Mammary epithelial cell (primary cell): ENCODE measurements at regions not wholly inside any gene's neighbourhood (a gene's known extent, or its start where the extent isn't known, plus 50 kb on each side); places are given as distances from the start of the nearest gene placed in this dataset.

Source experiments
- CTCF ChIP-seq, 2 donors: IDR thresholded peaks in 1 of 2; conservative IDR thresholded peaks in 1 of 2; 2 replicates each; pipeline ENCODE4 v1.5.1; 2011 to 2012; ENCODE audit warnings: inconsistent platforms in 2 of 2, low read length in 2 of 2, mild to moderate bottlenecking in 2 of 2, control low read depth in 1 of 2, low read depth in 1 of 2; ENCODE audit not compliant: insufficient read depth in 1 of 2; ENCODE audit errors: extremely low read depth in 1 of 2
- EZH2 ChIP-seq: IDR thresholded peaks from 2 replicates; pipeline ENCODE4 v1.6.1; 2012; ENCODE audit warnings: low read length, inconsistent platforms, borderline replicate concordance

- no peak for TF ChIP-seq CTCF (conservative IDR thresholded peaks at IDR 0.05 in 1 of 2, IDR thresholded peaks at IDR 0.05 in 1 of 2; ENCODE audit: extremely low read depth in 1 of 2, insufficient read depth in 1 of 2, low read depth in 1 of 2, low read length in 2 of 2)
- no peak for TF ChIP-seq EZH2
These were observed 604.3 kb downstream of the ALG10 start for GRCh38 chr12:34626363-34627157.
